Sigmoid colon (tissue), 6 donors: ENCODE measurements at regions not wholly inside any gene's neighbourhood (a gene's known extent, or its start where the extent isn't known, plus 50 kb on each side); places are given as distances from the start of the nearest gene placed in this dataset.
A peak's percentile ranks its signal among the peaks of the same experiment; 100 is the strongest.

Source experiments
- DNase-seq: peaks from one replicate; pipeline ENCODE4 v3.0.0-alpha.2; 2019
- H3K27ac ChIP-seq, 4 donors: fragments of 200-600 bp; sonication (generic); one replicate each; pipeline ENCODE4 v1.5.1; 2016 to 2019; ENCODE audit warnings: mild to moderate bottlenecking in 1 of 4
- H3K27me3 ChIP-seq, 3 donors: fragments of 200-600 bp; sonication (generic); one replicate each; pipeline ENCODE4 v1.5.1; 2019; ENCODE audit warnings: mild to moderate bottlenecking in 1 of 3
- H3K36me3 ChIP-seq, 4 donors: fragments of 200-600 bp; sonication (generic); one replicate each; pipeline ENCODE4 v1.5.1; 2016 to 2019
- H3K4me1 ChIP-seq, 4 donors: fragments of 200-600 bp; sonication (generic); one replicate each; pipeline ENCODE4 v1.5.1; 2017 to 2019
- H3K4me3 ChIP-seq, 4 donors: fragments of 200-600 bp; sonication (generic); one replicate each; pipeline ENCODE4 v1.5.1; 2017 to 2019; ENCODE audit warnings: mild to moderate bottlenecking in 2 of 4, moderate library complexity in 1 of 4
- H3K9me3 ChIP-seq, 4 donors: fragments of 200-600 bp in 3 of 4; sonication (generic) in 3 of 4; one replicate each; pipeline versions ENCODE4 v1.5.1 to v1.6.1; 2013 to 2019
- EP300 ChIP-seq, 4 donors: sonication (generic); formaldehyde crosslinking; IDR thresholded peaks; one replicate each; pipeline ENCODE4 v1.6.1; 2017; ENCODE audit warnings: antibody characterized with exemption in 4 of 4
- POLR2A ChIP-seq, 2 donors: fragments of 450-650 bp; IDR thresholded peaks; one replicate each; pipeline ENCODE4 v1.6.1; 2016; ENCODE audit warnings: antibody characterized with exemption in 2 of 2, mild to moderate bottlenecking in 2 of 2, moderate library complexity in 2 of 2
- POLR2AphosphoS5 ChIP-seq, 4 donors: sonication (generic); formaldehyde crosslinking; IDR thresholded peaks; one replicate each; pipeline ENCODE4 v1.6.1; 2017; ENCODE audit warnings: antibody characterized with exemption in 4 of 4
- WGBS, 2 donors: extraction: QIAGEN DNeasy Blood & Tissue Kit; methylation state at CpG; one replicate each; pipeline ENCODE4 v1.1.7; 2013; 5-methylcytosine and 5-hydroxymethylcytosine counted together
- intact Hi-C: fragments of 100-400 bp; cut with DNase I; formaldehyde crosslinking; loops from one replicate; pipeline ENCODE4 v1.15.1; 2023
- TF ChIP-seq, protein P1 (sequence below), 4 experiments: fragments of 450-650 bp in 3 of 4; fragments of 200-600 bp in 1 of 4; IDR thresholded peaks; one replicate each; pipeline ENCODE4 v1.5.1; 2016 to 2019; ENCODE audit warnings: antibody characterized with exemption in 4 of 4, mild to moderate bottlenecking in 3 of 4, moderate library complexity in 2 of 4
- donor health status: healthy with polysubstance abuse.
- donor health status: healthy.

DNA sequence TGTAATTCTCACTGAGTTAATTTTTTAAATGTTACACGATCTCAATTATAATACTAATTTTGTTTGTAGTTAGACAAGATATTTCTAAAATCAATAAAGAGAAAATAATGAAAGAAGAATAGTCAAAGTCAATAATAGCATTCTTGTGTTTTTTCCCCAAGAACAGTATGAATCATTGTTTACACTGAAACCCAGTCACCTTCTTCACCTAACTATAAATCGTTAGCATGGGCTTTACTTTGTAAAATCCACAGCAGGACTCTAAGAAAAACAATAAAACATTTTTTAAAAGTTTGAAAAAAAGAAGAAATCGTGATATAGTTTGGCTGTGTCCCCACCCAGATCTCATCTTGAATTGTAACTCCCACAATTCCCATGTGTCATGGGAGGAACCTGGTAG, 234.6 kb upstream of the LYPLAL1 start:
- H3K4me1 ChIP-seq = no peaks in the 10 kb centered on the region
- peaks cover 0 to 3% (median 0%) of the 10 kb centered on the region in 4 donors for H3K9me3 ChIP-seq
- H3K27me3 ChIP-seq = no peaks in the 10 kb centered on the region
- no peak overlapping the region for H3K27ac ChIP-seq
- no peak overlapping the region for H3K4me3 ChIP-seq
- WGBS, 2 donors = 39 to 66% methylated on average over 3 of the region's 3 CpGs
- H3K36me3 ChIP-seq = no peaks in the 10 kb centered on the region
- DNase-seq = no peak
- TF ChIP-seq POLR2A (IDR thresholded peaks at IDR 0.05) (no peak), POLR2AphosphoS5 (IDR thresholded peaks at IDR 0.05) (no peak), EP300 (IDR thresholded peaks at IDR 0.05) (no peak)
- TF ChIP-seq, protein P1, sequence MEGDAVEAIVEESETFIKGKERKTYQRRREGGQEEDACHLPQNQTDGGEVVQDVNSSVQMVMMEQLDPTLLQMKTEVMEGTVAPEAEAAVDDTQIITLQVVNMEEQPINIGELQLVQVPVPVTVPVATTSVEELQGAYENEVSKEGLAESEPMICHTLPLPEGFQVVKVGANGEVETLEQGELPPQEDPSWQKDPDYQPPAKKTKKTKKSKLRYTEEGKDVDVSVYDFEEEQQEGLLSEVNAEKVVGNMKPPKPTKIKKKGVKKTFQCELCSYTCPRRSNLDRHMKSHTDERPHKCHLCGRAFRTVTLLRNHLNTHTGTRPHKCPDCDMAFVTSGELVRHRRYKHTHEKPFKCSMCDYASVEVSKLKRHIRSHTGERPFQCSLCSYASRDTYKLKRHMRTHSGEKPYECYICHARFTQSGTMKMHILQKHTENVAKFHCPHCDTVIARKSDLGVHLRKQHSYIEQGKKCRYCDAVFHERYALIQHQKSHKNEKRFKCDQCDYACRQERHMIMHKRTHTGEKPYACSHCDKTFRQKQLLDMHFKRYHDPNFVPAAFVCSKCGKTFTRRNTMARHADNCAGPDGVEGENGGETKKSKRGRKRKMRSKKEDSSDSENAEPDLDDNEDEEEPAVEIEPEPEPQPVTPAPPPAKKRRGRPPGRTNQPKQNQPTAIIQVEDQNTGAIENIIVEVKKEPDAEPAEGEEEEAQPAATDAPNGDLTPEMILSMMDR (IDR thresholded peaks at IDR 0.05) = no peak
- intact Hi-C loops = no loop called here

DNA sequence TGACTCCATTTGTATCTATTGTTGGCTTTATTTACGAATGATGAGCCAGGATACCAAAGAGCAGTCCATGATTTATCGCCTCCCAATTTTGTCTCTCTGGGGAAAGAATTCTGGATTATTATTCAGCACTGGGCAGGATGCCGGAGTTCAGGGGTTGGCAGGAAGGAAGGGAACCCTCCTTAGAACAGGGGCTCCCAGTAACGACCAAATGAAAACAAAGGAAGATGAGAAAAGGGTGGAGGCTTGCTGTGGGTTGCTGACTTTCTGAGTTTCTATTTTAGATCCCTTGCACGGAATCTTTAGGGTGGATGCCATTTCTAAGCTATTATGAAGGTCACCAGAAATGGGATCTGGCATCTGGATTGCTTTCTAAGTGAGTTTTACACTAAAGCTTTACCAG, 231.2 kb upstream of the LYPLAL1 start:
- TF ChIP-seq EP300 (IDR thresholded peaks at IDR 0.05) (no peak), POLR2AphosphoS5 (IDR thresholded peaks at IDR 0.05) (no peak), POLR2A (IDR thresholded peaks at IDR 0.05) (no peak)
- TF ChIP-seq, protein P1 (IDR thresholded peaks at IDR 0.05) = no peak
- WGBS, 2 donors = 54 to 67% methylated on average over 5 of the region's 5 CpGs
- no peaks in the 10 kb centered on the region for H3K9me3 ChIP-seq
- intact Hi-C loops = no loop called here
- no peak overlapping the region for H3K4me3 ChIP-seq
- peak overlapping the region in 1 of 4 donors; percentile 0 for H3K27ac ChIP-seq
- H3K27me3 ChIP-seq = no peaks in the 10 kb centered on the region
- DNase-seq = no peak
- no peaks in the 10 kb centered on the region for H3K4me1 ChIP-seq
- H3K36me3 ChIP-seq = no peaks in the 10 kb centered on the region

DNA sequence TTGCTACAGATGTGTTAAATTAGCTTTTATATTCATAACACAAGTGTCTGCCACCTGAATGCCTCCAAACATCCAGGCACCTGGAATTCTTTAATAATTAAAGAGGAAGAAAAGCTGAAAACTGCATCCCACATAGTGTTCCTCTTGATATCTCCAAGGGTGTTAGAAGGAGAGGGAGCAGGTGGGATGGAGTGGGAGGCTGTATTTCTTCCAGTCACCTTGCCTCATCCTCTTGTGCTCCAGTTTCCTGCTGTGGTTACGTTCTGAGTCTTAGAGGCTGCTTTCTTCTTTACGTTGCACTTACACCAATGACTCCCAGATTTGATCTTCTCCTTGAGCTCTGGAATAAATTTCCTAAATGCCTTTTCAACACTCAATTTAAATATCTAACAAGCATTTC, 230.3 kb upstream of the LYPLAL1 start:
- WGBS, 2 donors = 69 to 78% methylated on average over 2 of the region's 2 CpGs
- no peak for DNase-seq
- TF ChIP-seq EP300 (IDR thresholded peaks at IDR 0.05) (no peak), POLR2A (IDR thresholded peaks at IDR 0.05) (no peak), POLR2AphosphoS5 (IDR thresholded peaks at IDR 0.05) (no peak)
- TF ChIP-seq, protein P1 (IDR thresholded peaks at IDR 0.05) = no peak
- no peaks in the 10 kb centered on the region for H3K9me3 ChIP-seq
- H3K4me1 ChIP-seq = no peaks in the 10 kb centered on the region
- H3K27ac ChIP-seq = no peak overlapping the region
- intact Hi-C loops = no loop called here
- H3K27me3 ChIP-seq = no peaks in the 10 kb centered on the region
- no peak overlapping the region for H3K4me3 ChIP-seq
- no peaks in the 10 kb centered on the region for H3K36me3 ChIP-seq

DNA sequence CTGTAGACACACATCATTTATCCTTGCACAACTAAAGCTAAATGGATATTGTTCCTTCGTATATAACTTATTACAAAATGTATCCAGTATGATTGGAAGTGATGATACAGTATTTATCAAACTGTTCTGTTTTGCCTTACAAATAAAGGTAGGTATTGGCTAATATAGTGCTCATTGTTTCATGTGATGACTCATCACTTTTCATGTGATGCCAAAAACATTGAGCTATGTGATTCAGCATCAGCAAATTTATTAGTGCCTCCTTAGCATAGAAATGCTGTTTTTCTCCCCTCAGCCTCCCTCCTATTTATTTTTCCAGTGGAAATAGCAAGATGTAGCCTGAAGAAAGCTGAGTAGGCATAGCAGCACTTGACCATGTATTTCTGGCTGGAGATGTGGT, 228.6 kb upstream of the LYPLAL1 start:
- no peaks in the 10 kb centered on the region for H3K36me3 ChIP-seq
- no peaks in the 10 kb centered on the region for H3K4me1 ChIP-seq
- 88 to 89% methylated on average over 1 of the region's 1 CpG for WGBS, 2 donors
- no peak overlapping the region for H3K4me3 ChIP-seq
- H3K27me3 ChIP-seq = no peaks in the 10 kb centered on the region
- DNase-seq = no peak
- intact Hi-C loops = no loop called here
- H3K9me3 ChIP-seq = no peaks in the 10 kb centered on the region
- TF ChIP-seq, protein P1 (IDR thresholded peaks at IDR 0.05) = no peak
- TF ChIP-seq POLR2A (IDR thresholded peaks at IDR 0.05) (no peak), POLR2AphosphoS5 (IDR thresholded peaks at IDR 0.05) (no peak), EP300 (IDR thresholded peaks at IDR 0.05) (no peak)
- H3K27ac ChIP-seq = no peak overlapping the region

DNA sequence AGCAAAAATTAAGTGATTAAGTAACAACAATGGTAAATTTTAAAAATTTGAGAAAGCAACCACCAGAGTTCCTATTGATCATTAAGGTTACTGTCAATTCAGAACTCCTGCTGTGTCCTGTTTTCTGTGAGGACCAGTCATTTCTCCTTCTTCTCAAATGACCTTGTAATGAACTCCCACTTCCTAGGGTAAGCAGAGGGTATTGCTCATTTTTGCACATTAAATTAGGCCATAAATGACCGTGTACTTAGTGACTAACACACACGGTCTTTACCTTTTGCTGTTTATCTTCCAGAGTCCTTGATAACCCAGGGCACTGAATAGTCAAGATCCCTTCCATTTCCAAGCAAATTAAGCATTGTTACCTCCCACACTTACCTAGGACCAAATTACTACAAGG, 227.5 kb upstream of the LYPLAL1 start:
- Histone ChIP-seq H3K4me3 (no peak overlapping the region), H3K27me3 (no peaks in the 10 kb centered on the region), H3K27ac (no peak overlapping the region), H3K4me1 (no peaks in the 10 kb centered on the region), H3K36me3 (no peaks in the 10 kb centered on the region), H3K9me3 (no peaks in the 10 kb centered on the region)
- no peak for DNase-seq
- intact Hi-C loops = no loop called here
- WGBS, 2 donors = 10 to 59% methylated on average over 2 of the region's 2 CpGs
- TF ChIP-seq, protein P1 (IDR thresholded peaks at IDR 0.05) = no peak
- TF ChIP-seq EP300 (IDR thresholded peaks at IDR 0.05) (no peak), POLR2A (IDR thresholded peaks at IDR 0.05) (no peak), POLR2AphosphoS5 (IDR thresholded peaks at IDR 0.05) (no peak)
